GM12891 (cell line): ENCODE measurements at regions not wholly inside any gene's neighbourhood (a gene's known extent, or its start where the extent isn't known, plus 50 kb on each side); places are given as distances from the start of the nearest gene placed in this dataset.

Source experiments
- PAX5 ChIP-seq: IDR thresholded peaks from 2 replicates; pipeline ENCODE4 v1.6.1; 2011; ENCODE audit warnings: low read length, moderate library complexity, mild to moderate bottlenecking; ENCODE audit not compliant: insufficient read depth, severe bottlenecking
- POLR2A ChIP-seq: IDR thresholded peaks from 2 replicates; pipeline ENCODE4 v1.6.1; 2011; ENCODE audit warnings: low read depth, low read length, control low read depth
- POLR2AphosphoS5 ChIP-seq: IDR thresholded peaks from 2 replicates; pipeline ENCODE4 v1.6.1; 2011; ENCODE audit warnings: low read depth, low read length, control low read depth
- POU2F2 ChIP-seq: IDR thresholded peaks from 2 replicates; pipeline ENCODE4 v1.6.1; 2011; ENCODE audit warnings: low read depth, mild to moderate bottlenecking, control low read depth, low read length, moderate library complexity
- SPI1 ChIP-seq: IDR thresholded peaks from 2 replicates; pipeline ENCODE4 v1.6.1; 2011; ENCODE audit warnings: low read depth, low read length, control low read depth
- TAF1 ChIP-seq: IDR thresholded peaks from 2 replicates; pipeline ENCODE4 v1.6.1; 2011; ENCODE audit warnings: low read depth, low read length, control low read depth

- TF ChIP-seq SPI1 (no peak), POLR2A (no peak), POLR2AphosphoS5 (no peak), TAF1 (no peak), POU2F2 (no peak), PAX5 (no peak)
Measured at GRCh38 chr5:33268374-33268773, 172.4 kb upstream of the TARS1 start.
